GM21423 (cell line): ENCODE measurements at regions not wholly inside any gene's neighbourhood (a gene's known extent, or its start where the extent isn't known, plus 50 kb on each side); places are given as distances from the start of the nearest gene placed in this dataset.
A peak's percentile ranks its signal among the peaks of the same experiment; 100 is the strongest.

Source experiments
- ATAC-seq: cut with Tn5 transposase; IDR thresholded peaks from one replicate; pipeline ENCODE4 v1.9.1; 2021; ENCODE audit warnings: mild to moderate bottlenecking, moderate library complexity; ENCODE audit not compliant: unreplicated experiment

DNA sequence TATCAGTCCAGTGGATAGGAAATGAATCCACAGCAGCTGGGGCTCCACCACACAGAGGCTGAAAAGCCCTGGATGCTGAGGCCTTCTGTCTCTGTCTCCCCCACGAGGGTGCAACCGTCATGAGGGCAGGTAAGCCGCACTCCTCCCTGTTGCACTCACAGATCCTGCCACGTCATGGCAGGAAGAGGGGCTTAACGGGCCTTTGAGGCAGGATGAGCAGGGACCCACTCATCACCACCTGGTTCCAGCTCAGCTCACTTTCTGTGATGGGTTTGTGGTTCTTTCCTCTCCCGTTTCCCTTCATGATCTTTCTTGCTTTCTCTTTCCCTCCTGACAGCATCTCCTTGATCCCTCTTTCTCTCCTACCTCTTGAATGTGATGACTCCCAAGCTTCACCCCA is 575.2 kb downstream of the CCDC171 start:
- no peak for ATAC-seq

DNA sequence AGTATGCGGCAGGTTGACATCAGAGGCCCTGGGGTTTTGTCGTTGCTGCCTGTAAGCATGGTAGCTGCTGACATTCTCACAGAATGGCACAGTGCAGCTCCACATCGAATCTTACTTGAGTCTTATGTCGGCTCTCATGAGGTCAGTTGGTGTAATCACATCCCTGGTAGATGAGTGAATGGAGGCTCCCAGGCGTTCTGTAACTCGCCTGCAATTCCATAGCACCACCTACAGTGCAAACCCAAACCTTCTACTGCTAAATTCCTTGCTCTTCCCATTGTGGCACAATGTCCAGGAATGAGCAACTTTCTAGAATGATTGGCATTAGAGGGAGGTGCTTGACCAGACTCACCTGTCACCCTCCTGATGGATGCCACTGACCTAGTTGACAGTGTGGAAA is 578.4 kb downstream of the CCDC171 start:
- ATAC-seq, result no peak

DNA sequence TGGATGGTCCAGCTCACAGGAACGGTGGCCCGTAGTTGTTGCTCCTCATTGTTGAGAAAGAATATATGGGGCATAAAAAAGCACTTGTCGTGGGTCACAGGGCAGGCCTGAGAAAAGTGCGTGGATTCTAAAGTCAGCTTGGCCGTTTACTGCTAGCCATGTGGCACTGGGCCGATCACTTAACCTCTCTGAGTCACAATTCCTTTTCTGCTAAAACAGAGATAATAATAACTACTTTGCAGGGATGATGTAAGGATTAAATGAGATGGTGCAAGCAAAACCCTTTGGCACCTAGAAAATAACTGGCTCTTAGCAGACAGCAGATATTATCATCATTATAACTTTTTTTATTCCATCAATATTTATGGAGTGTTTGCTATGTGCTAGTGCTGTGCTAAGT is 579.7 kb downstream of the CCDC171 start:
- no peak for ATAC-seq

DNA sequence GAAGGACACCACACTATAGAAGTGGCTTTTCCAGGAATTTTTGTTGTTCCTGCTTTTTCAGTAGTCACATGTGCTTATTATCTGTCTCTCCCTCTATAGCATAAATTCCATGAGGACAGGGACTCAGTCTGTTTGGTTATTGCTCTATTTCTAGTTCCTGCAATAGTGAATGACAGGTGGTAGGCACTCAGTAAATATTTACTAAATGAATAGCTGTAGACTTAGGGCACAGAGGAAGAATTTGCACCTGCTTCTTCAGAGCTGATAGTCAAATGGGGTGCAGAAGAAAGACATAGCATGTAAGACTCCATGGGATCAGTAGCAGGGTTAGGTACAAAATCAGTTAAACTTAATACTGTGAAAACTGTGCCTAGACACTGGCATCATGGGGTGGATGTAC is 580.2 kb downstream of the CCDC171 start:
- ATAC-seq, result no peak

DNA sequence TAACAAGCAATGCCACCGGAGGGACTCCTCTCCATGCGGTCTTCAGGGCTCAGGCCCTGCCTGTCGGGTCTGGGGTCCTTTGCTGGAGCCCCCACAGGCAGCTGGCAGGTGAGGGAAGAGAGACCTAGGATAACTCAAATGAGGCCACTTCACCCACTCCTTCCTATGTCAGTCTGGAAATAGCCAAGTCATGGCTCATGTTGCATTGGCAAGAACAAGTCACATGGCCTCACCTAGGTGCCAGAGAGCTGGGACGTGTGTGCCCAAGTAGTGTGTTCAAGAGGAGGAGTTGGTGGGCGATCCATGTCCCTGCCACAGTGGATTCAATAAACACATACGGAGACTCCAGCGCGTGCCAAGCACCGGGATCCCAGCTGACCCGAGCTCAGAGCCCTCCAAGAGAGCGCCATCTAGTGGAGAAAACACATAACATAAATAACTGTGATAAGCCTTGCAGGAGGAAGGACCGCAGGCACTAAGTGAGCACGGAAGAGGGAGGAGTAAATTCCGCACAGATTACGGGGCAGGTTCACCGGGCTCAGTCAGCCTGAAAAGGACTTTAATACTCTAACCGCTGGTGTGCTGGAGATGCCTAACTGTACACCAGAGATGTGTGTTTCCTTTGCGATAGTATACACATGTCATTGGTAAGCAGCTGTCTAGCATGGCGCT is 580.8 kb downstream of the CCDC171 start:
- peak; percentile 90 for ATAC-seq

DNA sequence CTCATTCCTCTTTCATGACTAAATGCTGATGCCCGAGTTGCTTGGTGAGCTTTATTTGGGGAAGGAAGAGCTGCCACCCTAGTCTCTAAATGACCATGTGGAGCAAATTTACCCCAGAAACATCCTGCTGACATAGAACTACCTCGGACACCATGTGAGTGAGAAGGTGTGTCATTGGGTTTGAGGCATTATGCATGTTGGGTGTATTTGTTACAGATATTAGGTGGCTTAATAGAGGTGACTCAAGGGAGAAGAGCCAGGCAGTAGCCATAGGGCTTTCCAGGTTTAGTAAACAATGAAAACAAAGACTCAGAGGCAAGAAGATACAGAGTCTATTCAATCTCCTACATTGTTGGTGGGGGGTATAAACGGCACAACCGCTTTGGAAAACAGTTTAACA is 581.5 kb downstream of the CCDC171 start:
- no peak for ATAC-seq

DNA sequence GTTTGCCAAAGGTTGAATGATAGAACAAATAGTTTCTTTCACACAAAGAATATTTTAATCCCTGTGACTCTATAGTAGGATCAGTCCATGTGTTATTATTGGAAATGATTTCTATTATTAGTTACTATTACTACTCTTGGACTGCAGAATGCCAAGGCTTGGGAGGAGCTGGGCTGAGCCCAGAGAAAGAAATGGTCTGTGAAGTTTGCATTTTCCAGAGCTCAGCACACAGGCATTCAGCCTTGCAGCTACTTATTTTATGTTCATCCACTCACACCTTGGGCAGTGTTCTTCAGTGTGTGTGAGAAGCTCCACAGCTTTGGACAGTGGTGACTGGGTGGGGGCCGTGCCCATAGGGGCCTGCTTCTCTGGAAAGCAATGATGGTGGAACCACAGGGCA is 583.1 kb downstream of the CCDC171 start:
- ATAC-seq, result no peak

DNA sequence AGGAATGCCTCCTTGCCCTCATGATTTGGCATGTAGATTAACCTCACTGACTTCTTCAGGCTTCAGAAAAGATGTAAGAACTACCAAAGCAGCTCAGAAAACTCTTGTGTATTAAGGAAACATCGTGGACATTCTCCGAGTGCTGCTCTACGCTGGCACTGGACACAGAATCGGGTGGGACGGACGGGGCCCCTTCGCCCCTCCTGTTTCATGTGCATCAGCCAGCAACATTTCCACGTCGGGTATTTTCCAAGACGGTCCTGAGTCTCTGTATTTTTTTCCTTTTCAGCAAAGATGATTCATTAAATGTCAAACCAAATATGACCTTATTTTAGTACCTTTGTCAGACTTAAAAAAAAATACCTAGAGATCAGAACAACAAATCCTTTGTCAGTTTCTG is 583.6 kb downstream of the CCDC171 start:
- no peak for ATAC-seq

DNA sequence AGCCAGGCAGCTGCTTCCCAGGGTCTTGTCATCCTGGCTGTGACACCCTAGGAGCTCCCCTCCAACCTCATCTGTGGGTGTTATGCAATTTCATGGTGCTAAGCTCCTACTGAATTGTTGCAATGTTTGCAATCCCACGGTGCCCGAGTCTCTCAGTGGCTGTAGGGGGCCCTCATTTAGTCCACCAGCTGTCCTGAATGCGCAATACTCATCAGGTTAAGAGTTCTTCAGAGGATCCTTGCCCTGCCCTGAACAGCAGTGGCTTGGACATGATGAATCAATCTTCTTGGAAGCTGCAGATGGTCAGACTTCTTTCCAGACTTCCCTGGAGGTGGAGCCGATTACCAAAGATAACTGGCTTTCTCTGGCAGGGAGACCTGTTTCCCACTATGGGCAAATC is 584.1 kb downstream of the CCDC171 start:
- no peak for ATAC-seq

DNA sequence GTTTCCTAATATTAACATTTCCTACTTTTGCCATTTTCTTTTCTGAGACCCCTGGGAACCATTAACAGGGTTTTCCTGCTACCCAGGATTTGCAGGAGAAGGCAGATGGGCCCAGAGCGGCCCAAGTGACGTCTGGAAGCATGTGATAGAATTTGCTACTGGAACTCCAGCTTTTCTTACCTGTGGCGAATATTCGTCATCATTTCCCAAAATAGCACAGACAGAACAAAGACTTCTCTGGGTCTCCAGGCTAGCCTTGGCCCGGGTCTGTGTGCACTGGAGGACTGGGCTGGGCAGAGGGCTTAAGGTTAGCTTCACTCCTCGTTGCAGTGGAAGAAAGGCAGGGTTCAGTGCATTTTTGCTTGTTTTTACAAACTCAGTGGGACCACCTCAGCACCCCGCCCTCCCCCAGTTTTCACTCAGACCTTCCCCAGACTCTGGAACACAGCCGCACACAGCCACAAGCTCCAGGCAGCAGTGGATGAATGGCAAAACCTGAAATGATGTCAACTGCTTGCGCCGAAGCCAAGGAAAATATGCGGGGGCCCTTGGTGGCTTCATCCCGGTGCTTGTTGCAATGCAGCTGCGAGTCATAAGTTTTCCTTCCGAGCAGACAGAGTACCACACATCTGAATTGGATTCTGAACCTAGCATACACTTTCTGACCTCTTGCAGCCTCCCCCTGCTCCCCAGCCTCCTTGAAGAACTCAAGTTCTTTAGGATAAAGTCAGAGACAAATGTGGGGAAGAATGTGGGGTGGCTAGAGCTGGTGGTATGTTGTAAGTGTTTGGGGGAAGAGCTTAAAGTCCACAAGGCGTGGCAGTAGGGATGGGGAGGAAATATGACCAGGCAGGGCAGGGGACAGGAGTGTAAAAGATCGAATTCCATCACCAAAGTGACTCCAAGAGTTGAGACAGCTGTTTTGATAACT is 586.0 kb downstream of the CCDC171 start:
- ATAC-seq, result no peak

DNA sequence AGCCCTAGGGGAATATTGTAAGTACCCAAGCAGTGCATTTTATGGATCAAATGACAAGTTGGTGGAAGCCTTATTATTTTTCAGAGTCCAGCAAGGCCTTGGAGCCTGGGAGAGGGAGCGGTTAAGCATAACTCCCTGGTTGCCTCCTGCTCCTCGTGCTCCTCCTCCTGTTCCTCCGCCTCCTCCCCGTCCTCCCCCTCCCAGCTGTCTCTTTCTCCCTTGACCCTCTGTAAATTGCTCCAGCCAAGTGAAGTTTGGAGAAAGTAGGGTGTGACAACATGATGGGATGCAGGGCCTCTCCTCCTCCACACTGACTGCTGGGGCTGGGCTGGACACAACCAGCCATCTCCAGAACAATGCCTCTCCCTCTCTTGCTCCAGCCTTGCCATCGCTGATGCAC is 586.9 kb downstream of the CCDC171 start:
- no peak for ATAC-seq

DNA sequence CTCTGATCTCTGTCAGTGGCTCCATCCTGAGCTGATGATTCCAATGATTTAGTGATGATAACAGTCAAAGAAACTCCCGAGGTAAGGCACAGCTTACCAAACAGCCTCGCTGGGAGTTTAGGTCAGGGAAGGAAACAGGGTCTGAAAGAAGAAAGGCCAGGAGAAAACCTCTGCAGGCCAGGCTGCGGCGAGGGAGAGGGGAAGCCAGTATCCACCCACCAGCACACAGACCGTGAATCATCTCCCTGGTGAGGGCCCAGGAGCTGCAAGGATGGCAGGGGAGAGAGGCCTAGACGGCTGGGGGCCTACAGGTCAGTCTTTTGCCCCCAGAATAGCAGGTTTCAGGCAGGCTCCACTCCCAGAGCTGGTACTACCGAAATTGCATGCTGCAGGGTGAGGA is 590.5 kb downstream of the CCDC171 start:
- ATAC-seq, result no peak

DNA sequence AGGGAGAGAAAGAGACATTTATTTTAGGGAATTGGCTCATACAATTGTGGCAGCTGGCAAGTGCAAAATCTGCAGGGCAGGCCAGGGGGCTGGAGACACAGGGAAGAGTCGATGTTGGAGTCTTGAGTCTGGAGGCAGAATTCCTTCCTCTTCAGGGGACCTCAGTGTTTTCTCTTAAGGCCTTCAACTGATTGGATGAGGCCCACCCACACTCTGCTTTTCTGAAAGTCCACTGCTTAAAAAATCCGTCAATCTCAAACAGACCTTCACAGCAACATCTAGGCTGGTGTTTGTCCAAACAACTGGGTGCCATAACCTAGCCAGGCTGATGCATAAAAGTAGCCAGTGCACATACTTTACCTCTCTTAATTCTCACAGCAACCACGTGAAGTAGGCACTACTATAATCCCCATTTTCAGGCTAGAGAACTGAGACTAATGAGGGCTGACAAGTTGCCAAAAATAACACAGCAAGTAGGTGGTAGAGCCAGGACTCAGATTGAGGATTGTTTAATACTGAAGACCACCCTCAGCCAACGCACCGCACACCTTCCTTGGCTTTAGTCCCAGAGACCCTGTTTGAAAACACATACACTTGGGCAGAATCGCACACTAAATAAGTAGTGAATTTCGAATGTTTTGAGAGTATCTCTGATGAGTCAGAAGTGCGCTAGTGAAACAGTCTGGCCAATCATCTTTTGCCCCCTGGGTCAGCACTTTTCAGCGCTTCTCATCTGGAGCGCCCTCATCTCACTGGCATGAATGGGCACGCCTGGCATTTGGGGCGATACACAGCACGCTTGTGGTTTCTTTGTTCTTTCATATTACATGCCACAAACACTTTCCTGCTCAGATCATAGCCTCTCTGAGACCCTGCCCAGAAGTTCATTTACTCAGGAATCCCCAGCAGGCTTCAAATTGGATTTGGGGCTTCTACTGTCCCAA is 591.4 kb downstream of the CCDC171 start:
- ATAC-seq, result no peak

DNA sequence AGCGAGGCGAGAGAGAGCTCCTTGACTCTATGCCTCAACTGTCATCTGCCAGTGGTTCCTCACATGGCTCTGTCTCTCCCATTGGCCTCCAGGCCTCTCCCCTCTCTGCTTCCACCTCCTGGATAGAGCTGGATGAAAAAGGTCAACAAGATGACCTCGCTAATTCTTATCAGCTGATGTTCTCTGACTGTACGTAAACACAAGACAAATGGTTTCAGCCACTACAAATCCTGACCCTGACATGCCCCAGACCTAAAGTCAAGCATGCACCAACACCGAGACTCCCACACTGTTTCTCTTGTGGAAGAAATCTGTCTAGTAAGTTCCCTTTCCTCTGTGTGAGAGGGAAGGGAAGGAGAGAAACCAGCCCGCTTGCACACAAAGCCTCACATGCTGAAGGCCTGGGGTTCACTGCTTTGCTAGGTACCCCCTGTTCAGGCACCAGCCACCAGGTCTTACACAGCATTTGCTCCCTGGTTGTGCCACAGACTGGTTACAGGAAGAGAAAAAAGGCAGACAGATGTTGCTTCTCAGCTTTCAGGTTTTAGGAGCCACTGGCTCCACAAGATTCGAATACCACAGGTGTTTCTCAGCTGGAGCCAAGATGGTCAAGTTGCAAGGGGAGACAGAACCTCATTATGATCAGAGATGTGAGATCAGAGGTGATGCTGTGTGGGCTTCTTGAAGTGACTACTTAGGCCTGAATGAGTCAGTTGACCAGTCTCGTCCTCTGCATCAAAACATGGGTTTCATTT is 592.5 kb downstream of the CCDC171 start:
- ATAC-seq, result no peak

DNA sequence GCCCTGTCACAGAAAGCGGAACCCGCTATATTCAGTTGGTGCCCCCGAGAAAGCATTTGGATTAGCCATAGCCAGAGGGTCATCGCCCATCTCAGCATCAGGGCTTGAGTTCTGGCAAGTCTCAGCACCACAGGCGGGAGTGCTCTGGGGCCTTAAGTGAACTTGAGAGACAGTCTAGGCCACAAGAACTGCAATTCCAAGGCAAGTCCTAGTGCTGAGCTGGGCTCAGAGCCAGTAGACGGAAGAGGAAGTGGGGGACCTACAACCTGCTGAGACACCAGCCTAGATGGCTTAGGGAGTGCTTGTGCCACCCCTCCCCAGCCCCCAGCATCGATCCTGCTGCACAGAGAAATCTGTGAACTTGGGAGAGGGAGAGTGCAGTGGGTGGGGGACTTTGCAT is 594.9 kb downstream of the CCDC171 start:
- no peak for ATAC-seq

DNA sequence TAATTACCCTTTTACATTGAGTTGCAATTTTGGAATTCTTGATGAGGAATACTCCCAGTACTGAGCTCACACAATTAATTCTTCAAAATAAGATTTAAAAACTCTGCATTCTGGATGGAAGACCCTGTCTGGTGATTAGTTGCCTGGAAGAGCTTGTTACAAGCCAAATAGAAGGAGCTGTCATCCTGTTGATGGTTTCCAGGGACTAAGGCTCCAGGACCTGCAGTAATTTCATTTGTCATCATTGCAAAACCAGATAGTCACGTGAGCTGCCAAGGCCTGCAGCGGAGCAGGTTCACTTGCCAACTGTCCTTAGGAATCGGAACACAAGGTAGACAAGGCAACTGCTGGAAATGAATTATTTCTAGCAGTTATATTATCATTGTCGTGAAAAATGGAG is 597.7 kb downstream of the CCDC171 start:
- no peak for ATAC-seq

DNA sequence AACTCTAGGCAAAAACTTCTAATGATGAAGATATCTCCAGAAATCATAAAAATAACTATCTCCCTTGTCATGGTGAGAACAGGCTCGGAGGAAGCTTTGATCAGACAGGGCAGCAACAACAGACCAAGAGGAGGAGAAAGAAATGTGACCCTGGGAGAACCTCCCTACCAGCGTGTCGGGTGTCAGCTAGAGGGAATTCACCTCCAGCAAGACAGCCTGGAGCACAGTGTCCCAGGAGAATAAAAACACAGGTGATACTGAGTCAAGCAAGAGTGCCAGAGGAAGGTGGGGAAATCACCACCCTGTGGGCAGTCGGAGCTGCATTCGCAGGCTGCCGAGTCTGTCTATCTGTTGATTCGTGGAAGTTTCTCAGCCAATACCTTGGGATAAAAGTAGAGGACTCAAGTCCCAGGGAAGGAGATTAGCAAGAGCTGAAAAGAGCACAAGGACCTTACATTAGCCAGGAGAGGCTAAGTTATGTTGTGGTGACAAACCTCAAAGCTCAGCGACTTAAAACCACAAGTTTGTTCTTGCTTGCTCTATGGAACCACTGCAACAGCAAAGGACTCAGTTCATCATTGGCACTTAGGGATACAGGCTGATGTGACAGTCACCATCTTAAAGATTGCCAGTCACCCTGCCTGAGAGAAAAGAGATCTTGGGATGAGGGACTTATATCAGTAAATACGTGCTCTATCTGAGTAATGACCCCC is 598.3 kb downstream of the CCDC171 start:
- no peak for ATAC-seq

DNA sequence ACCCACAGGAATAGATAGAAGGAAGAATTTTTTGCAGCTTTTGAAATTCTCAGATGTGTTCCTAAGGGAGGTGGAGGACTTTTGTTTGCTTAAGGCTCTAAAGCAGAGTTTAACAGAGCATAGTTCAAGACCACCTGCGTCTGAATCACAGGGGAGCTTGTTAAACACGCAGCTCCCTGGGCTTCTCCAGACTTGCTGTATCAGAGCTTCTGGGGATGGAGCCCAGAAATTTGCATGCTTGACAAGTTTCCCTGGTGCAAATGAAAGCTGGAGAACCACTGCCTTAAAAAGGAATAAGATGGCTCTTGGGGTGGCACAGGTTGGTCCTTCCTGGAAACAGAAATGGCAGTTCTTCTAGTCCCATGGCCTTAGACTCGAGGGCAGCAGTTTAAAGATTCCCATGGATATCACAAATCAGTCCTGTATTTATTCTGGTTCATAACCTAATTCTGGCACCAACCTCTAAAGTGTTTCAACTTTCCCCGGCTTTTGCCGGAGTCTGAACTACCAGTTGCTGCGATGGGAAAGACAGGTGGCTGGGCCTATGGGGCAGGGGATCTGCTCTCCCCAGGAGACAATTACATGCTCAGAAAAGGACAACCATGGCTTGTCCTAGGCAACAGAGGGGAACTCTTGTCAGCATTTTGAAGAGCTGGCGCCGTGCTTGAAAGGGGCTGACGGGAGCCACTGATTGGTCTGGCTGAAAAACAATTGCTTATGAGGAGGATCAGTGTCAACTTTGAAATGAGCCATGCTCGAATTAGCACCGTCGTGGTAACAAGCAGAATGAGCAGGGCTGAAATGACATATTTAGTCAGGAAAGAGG is 599.6 kb downstream of the CCDC171 start:
- no peak for ATAC-seq

DNA sequence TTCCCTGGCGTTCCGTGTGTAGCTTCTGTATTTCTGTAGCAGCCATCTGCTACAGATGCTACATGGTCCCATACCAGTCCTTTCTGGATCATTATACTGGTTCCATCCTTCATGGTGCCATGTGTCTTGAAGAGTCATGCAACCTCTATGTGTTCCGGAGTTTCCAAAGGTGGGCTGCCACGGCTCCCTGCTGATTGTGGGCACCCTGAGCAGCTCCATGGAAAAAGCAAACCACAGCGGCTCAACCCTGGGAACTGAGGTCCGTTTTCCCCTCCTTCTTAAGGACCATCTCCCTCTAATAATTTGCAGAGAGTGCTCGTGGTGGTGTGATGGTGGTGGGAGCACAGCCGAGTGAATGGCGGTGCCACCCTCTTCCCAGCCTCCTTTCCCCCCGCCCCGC is 600.4 kb downstream of the CCDC171 start:
- ATAC-seq, result no peak
